ENCODE measurements at regions not wholly inside any gene's neighbourhood (a gene's known extent, or its start where the extent isn't known, plus 50 kb on each side); places are given as distances from the start of the nearest gene placed in this dataset.

- TF ChIP-seq CTCF (IDR thresholded peaks at IDR 0.05) = no peak
- no peak for TF ChIP-seq POLR2A (IDR thresholded peaks at IDR 0.05)
These were observed 75.8 kb upstream of the WWC1 start for GRCh38 chr5:168215646-168216045.
